ENCODE measurements at regions not wholly inside any gene's neighbourhood (a gene's known extent, or its start where the extent isn't known, plus 50 kb on each side); places are given as distances from the start of the nearest gene placed in this dataset.

DNA sequence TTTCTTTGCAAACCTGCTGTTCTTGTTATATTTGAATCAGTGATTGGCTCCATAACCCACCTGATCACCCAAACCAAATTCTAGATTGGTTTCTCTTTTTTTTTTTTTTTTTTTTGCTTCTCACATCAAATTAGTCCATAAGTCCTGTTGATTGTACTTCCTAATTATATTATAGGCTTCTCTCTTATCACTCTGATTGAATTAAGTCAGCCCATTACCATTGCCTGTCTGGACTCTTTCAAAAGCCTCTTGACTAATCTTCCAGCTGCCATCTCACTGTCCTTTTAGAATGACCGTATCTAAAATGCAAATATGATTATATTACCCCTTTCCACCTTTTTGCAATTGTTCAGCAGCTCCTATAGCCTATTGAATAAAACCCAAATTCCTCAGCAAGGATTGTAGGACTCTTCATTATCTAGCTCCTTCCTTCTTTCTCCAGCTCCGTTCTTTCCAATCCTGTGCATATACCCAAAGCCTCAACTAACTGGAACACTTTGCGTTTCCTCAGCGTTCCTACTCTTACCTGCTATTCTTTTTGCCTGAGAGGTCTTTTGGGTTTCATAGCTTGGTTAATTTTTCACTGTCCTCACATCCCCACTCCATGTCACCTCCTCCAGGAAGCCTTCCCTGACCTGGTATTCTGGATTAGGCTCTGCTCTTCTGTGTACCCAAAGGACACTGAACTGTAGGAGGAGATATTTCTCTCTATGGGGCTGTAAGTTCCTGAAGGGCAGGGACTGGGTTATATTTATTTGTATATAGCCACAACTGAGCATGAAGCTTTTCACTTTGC lies 423.3 kb downstream of the TMEM135 start (continued):
- TF ChIP-seq ZNF331 (CRISPR knock-in tag; IDR thresholded peaks at IDR 0.05; ENCODE audit: low read depth) (no peak), POLR2AphosphoS5 (IDR thresholded peaks at IDR 0.05; ENCODE audit: low read depth) (no peak), CTCF (conservative IDR thresholded peaks at IDR 0.05; ENCODE audit: low read depth in 2 of 2) (no peak), CREB1 (CRISPR knock-in tag; IDR thresholded peaks at IDR 0.05; ENCODE audit: low read depth) (no peak), ZNF114 (CRISPR knock-in tag; IDR thresholded peaks at IDR 0.05) (no peak), EZH2phosphoT487 (IDR thresholded peaks at IDR 0.05; ENCODE audit: unreplicated experiment) (no peak), JUNB (IDR thresholded peaks at IDR 0.05; ENCODE audit: unreplicated experiment) (no peak), EZH2 (IDR thresholded peaks at IDR 0.05; ENCODE audit: low read depth, unreplicated experiment) (no peak), STAT1 (IDR thresholded peaks at IDR 0.05; ENCODE audit: unreplicated experiment) (no peak), NANOG (IDR thresholded peaks at IDR 0.05; ENCODE audit: borderline replicate concordance) (no peak)
- TF ChIP-seq, protein P1, sequence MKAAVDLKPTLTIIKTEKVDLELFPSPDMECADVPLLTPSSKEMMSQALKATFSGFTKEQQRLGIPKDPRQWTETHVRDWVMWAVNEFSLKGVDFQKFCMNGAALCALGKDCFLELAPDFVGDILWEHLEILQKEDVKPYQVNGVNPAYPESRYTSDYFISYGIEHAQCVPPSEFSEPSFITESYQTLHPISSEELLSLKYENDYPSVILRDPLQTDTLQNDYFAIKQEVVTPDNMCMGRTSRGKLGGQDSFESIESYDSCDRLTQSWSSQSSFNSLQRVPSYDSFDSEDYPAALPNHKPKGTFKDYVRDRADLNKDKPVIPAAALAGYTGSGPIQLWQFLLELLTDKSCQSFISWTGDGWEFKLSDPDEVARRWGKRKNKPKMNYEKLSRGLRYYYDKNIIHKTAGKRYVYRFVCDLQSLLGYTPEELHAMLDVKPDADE (IDR thresholded peaks at IDR 0.05) = no peak
- TF ChIP-seq, protein P2, sequence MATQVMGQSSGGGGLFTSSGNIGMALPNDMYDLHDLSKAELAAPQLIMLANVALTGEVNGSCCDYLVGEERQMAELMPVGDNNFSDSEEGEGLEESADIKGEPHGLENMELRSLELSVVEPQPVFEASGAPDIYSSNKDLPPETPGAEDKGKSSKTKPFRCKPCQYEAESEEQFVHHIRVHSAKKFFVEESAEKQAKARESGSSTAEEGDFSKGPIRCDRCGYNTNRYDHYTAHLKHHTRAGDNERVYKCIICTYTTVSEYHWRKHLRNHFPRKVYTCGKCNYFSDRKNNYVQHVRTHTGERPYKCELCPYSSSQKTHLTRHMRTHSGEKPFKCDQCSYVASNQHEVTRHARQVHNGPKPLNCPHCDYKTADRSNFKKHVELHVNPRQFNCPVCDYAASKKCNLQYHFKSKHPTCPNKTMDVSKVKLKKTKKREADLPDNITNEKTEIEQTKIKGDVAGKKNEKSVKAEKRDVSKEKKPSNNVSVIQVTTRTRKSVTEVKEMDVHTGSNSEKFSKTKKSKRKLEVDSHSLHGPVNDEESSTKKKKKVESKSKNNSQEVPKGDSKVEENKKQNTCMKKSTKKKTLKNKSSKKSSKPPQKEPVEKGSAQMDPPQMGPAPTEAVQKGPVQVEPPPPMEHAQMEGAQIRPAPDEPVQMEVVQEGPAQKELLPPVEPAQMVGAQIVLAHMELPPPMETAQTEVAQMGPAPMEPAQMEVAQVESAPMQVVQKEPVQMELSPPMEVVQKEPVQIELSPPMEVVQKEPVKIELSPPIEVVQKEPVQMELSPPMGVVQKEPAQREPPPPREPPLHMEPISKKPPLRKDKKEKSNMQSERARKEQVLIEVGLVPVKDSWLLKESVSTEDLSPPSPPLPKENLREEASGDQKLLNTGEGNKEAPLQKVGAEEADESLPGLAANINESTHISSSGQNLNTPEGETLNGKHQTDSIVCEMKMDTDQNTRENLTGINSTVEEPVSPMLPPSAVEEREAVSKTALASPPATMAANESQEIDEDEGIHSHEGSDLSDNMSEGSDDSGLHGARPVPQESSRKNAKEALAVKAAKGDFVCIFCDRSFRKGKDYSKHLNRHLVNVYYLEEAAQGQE (IDR thresholded peaks at IDR 0.05; ENCODE audit: unreplicated experiment) = no peak

GRCh38 chr11:87460279-87460678 lies 422.5 kb downstream of the TMEM135 start:
- H3K27me3 ChIP-seq (ENCODE audit: insufficient read depth) = no peaks in the 10 kb centered on the region
- no peaks in the 10 kb centered on the region for H3K27me3 Mint-ChIP-seq (ENCODE audit: insufficient read depth, low read depth, poor library complexity)
- no peaks in the 10 kb centered on the region for H3K9me2 ChIP-seq (ENCODE audit: insufficient read depth)
- H3K36me3 Mint-ChIP-seq (ENCODE audit: low read depth) = no peaks in the 10 kb centered on the region
- no peaks in the 10 kb centered on the region for H3K4me1 ChIP-seq (ENCODE audit: insufficient read depth)
- H3K4me2 ChIP-seq = no peak overlapping the region
- H4K20me1 ChIP-seq (replicated peaks; ENCODE audit: insufficient read depth) = no peaks in the 10 kb centered on the region
- H3F3A ChIP-seq (replicated peaks; ENCODE audit: low read depth) = no peaks in the 10 kb centered on the region
- no peaks in the 10 kb centered on the region for H3K4me1 Mint-ChIP-seq
- no peak overlapping the region for H3K27ac Mint-ChIP-seq
- DNase-seq (ENCODE audit: low spot score) = no peak
- no peaks in the 10 kb centered on the region for H3K36me3 ChIP-seq (ENCODE audit: insufficient read depth)
- no peak overlapping the region for H2AFZ ChIP-seq
- ATAC-seq = no peak
- no peak overlapping the region for H3K27ac ChIP-seq (ENCODE audit: low read depth)
- no peak overlapping the region for H3K4me3 Mint-ChIP-seq
- H3K9me3 Mint-ChIP-seq = peaks cover 3% of the 10 kb centered on the region; the same call in 1 of the 3 replicates
- no peaks in the 10 kb centered on the region for H3K79me2 ChIP-seq (replicated peaks; ENCODE audit: insufficient read depth)
- no peak overlapping the region for H3K4me3 ChIP-seq
- TF ChIP-seq ZNF114 (CRISPR knock-in tag; IDR thresholded peaks at IDR 0.05) (no peak), STAT1 (IDR thresholded peaks at IDR 0.05; ENCODE audit: unreplicated experiment) (no peak), EZH2 (IDR thresholded peaks at IDR 0.05; ENCODE audit: low read depth, unreplicated experiment) (no peak), CTCF (conservative IDR thresholded peaks at IDR 0.05; ENCODE audit: low read depth in 2 of 2) (no peak), NANOG (IDR thresholded peaks at IDR 0.05; ENCODE audit: borderline replicate concordance) (no peak)
- TF ChIP-seq, protein P2 (IDR thresholded peaks at IDR 0.05; ENCODE audit: unreplicated experiment) = no peak
- TF ChIP-seq, protein P1 (IDR thresholded peaks at IDR 0.05) = no peak

All from GM23338 (cell line).